NB4 (cell line): ENCODE measurements at regions not wholly inside any gene's neighbourhood (a gene's known extent, or its start where the extent isn't known, plus 50 kb on each side); places are given as distances from the start of the nearest gene placed in this dataset.

Experiments
- MYC ChIP-seq: IDR thresholded peaks from 2 replicates; pipeline ENCODE4 v1.6.1; 2011; ENCODE audit warnings: low read depth, low read length
- POLR2A ChIP-seq: IDR thresholded peaks from 2 replicates; pipeline ENCODE4 v1.6.1; 2011; ENCODE audit warnings: mild to moderate bottlenecking; ENCODE audit not compliant: insufficient read length; ENCODE audit errors: extremely low read depth
- TF ChIP-seq, protein P1 (sequence below): IDR thresholded peaks from one replicate; pipeline ENCODE4 v1.5.1; 2012; ENCODE audit warnings: low read depth, low read length
- TF ChIP-seq, protein P2 (sequence below): IDR thresholded peaks from 2 replicates; pipeline ENCODE4 v1.6.1; 2011; ENCODE audit warnings: low read depth, low read length

DNA sequence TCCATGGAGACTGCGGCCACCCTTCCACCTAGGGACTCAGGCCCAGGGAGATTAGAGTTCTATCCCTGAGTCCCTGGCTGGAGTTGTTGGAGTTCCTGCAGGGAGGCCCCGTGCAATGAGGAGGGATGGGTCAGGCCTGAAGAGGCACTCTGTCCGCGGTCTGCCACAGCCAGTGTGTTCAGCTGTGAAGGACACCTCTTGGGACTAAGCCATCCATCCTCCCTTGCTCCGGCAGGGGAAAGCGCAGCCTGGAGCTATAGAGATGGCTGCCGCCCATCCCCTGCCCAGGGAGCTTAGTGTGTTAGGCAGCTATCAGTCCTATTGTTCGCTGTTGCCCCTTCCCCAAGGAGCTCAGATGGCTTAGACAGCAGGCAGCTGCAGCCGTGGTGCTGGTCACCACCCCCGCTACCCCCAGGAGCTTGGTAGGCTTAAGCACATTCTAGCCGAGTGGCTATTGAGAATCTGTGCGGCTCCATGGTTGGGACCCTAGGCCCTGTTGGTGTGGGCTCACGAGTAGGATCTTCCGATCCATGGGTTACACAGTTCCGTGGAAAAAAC, 141.3 kb downstream of the CYB561 start:
- TF ChIP-seq, protein P1, sequence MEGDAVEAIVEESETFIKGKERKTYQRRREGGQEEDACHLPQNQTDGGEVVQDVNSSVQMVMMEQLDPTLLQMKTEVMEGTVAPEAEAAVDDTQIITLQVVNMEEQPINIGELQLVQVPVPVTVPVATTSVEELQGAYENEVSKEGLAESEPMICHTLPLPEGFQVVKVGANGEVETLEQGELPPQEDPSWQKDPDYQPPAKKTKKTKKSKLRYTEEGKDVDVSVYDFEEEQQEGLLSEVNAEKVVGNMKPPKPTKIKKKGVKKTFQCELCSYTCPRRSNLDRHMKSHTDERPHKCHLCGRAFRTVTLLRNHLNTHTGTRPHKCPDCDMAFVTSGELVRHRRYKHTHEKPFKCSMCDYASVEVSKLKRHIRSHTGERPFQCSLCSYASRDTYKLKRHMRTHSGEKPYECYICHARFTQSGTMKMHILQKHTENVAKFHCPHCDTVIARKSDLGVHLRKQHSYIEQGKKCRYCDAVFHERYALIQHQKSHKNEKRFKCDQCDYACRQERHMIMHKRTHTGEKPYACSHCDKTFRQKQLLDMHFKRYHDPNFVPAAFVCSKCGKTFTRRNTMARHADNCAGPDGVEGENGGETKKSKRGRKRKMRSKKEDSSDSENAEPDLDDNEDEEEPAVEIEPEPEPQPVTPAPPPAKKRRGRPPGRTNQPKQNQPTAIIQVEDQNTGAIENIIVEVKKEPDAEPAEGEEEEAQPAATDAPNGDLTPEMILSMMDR, result no peak
- TF ChIP-seq POLR2A, result no peak
- TF ChIP-seq, protein P2, sequence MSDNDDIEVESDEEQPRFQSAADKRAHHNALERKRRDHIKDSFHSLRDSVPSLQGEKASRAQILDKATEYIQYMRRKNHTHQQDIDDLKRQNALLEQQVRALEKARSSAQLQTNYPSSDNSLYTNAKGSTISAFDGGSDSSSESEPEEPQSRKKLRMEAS, result no peak
- TF ChIP-seq MYC, result no peak
